GM12864 (cell line): ENCODE measurements at regions not wholly inside any gene's neighbourhood (a gene's known extent, or its start where the extent isn't known, plus 50 kb on each side); places are given as distances from the start of the nearest gene placed in this dataset.

Experiments
- DNase-seq: peaks from one replicate; pipeline ENCODE4 v3.0.0-alpha.2; 2011; ENCODE audit warnings: low read depth
- H3K4me3 ChIP-seq: 2 replicates; pipeline ENCODE4 v1.5.1; 2011; ENCODE audit warnings: mild to moderate bottlenecking, low read depth, low read length, control low read depth
- CTCF ChIP-seq: IDR thresholded peaks from 2 replicates; pipeline ENCODE4 v1.5.1; 2011; ENCODE audit warnings: low read depth, mild to moderate bottlenecking, moderate library complexity, low read length, control low read depth, inconsistent platforms; ENCODE audit errors: missing control alignments

DNA sequence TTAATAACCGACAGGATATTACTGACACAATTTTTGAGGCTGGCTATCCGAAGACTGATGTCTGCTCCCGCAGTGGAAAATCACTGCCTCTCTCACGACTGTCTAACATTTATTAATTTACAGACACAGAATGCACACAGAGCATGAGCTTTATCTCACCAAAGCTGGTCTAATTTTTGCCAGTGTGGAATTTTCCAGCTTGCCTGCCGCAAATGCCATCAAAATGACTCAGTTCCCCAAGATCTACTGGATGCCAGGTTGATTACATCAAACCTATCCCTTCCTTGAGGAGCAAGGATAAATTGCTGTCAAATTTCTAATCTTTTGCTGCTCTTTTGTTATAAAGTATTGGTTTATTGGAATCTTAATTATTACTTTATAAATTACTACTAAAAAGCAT, 1775.1 kb upstream of the PCDH20 start:
- TF ChIP-seq CTCF, result no peak
- no peak for DNase-seq

DNA sequence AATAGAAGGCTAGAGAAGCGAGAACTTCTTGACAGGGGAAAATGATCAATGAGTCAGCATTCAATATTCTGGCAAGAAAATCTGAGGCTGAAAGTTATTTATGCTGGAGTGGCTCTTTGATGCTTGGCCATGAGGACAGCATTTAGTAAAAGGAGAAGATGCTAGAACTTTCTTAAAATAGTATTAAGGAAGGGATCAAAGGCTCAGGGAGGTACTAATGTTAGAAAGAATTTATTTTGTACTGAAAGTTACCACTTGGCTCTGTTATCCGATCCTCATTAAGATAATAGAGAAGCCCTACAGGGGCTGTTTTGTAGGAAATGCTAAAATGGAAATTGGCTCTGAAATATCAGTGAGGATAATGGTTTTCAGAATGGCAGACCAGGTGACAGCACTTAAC, 1774.6 kb upstream of the PCDH20 start:
- H3K4me3 ChIP-seq, result no peak overlapping the region
- DNase-seq, result no peak
- no peak for TF ChIP-seq CTCF

More for the DNA sequence above, 1775.1 kb upstream of the PCDH20 start:
- no peak overlapping the region for H3K4me3 ChIP-seq

DNA sequence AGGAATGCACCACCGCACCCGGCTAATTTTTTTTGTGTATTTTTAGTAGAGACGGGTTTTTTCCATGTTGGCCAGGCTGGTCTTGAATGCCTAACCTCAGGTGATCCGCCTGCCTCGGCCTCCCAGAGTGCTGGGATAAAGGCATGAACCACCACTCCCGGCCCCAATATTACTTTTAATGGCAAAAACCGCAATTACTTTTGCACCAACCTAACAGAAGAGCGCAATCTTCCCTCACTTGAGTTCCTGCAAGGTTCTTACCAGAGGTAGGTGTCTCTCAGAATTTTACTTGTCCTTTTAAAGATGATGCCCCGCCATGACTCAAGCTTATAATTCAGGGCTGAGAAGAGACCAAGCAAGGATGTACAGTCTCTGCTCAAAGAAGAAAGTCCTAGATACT, 1774.1 kb upstream of the PCDH20 start:
- no peak overlapping the region for H3K4me3 ChIP-seq
- no peak for TF ChIP-seq CTCF
- no peak for DNase-seq

GRCh38 chr13:63184693-63185092, 1769.0 kb upstream of the PCDH20 start:
- DNase-seq, result no peak
- TF ChIP-seq CTCF, result no peak
- H3K4me3 ChIP-seq, result no peak overlapping the region

GRCh38 chr13:63175536-63175935, 1759.9 kb upstream of the PCDH20 start:
- no peak overlapping the region for H3K4me3 ChIP-seq
- no peak for TF ChIP-seq CTCF
- no peak for DNase-seq

GRCh38 chr13:63167699-63168337, 1752.2 kb upstream of the PCDH20 start:
- no peak for TF ChIP-seq CTCF
- H3K4me3 ChIP-seq, result no peak overlapping the region
- no peak for DNase-seq

- DNase-seq, result no peak
- H3K4me3 ChIP-seq, result no peak overlapping the region
- no peak for TF ChIP-seq CTCF
Observed at GRCh38 chr13:63166345-63166744, 1750.7 kb upstream of the PCDH20 start.
